Gastrocnemius medialis (tissue), 4 donors: ENCODE measurements at regions not wholly inside any gene's neighbourhood (a gene's known extent, or its start where the extent isn't known, plus 50 kb on each side); places are given as distances from the start of the nearest gene placed in this dataset.

ENCODE experiments used
- ATAC-seq, 2 donors: fragments of 150-250 bp; one replicate each; pipeline ENCODE4 v1.9.1; 2016
- DNase-seq, 2 donors: peaks; one replicate each; pipeline ENCODE4 v3.0.0-alpha.2; 2019
- H3K27ac ChIP-seq, 4 donors: fragments of 200-600 bp; sonication (generic); 1 replicate in 1 of 4; 2 replicates in 3 of 4; pipeline ENCODE4 v1.5.1; 2016 to 2018; ENCODE audit warnings: mild to moderate bottlenecking in 2 of 4, moderate library complexity in 1 of 4
- H3K27me3 ChIP-seq, 3 donors: fragments of 200-600 bp; sonication (generic) in 2 of 3; 1 replicate in 1 of 3; 2 replicates in 2 of 3; pipeline versions ENCODE4 v1.5.1 to v1.6.0; 2016 to 2019; ENCODE audit warnings: mild to moderate bottlenecking in 1 of 3, moderate library complexity in 1 of 3
- H3K36me3 ChIP-seq, 2 donors: fragments of 200-600 bp; sonication (generic) in 1 of 2; one replicate each; pipeline ENCODE4 v1.5.1; 2017 to 2018
- H3K4me1 ChIP-seq, 2 donors: fragments of 200-600 bp; sonication (generic) in 1 of 2; one replicate each; pipeline ENCODE4 v1.5.1; 2016 to 2017; ENCODE audit warnings: mild to moderate bottlenecking in 2 of 2
- H3K4me3 ChIP-seq, 4 donors: fragments of 200-600 bp; sonication (generic) in 3 of 4; 1 replicate in 1 of 4; 2 replicates in 3 of 4; pipeline ENCODE4 v1.5.1; 2016 to 2019; ENCODE audit warnings: mild to moderate bottlenecking in 2 of 4
- H3K9me3 ChIP-seq, 3 donors: fragments of 200-600 bp; sonication (generic) in 2 of 3; 1 replicate in 1 of 3; 2 replicates in 2 of 3; pipeline ENCODE4 v1.5.1; 2016 to 2019
- POLR2A ChIP-seq, 2 donors: fragments of 450-650 bp; IDR thresholded peaks; one replicate each; pipeline ENCODE4 v1.6.1; 2017; ENCODE audit warnings: antibody characterized with exemption in 2 of 2, mild to moderate bottlenecking in 2 of 2, moderate library complexity in 2 of 2
- in situ Hi-C, 4 donors: fragments of 200-750 bp; cut with MboI; loops; one replicate each; pipeline versions ENCODE4 v1.15.0 to v1.8.0; 2017; ENCODE audit warnings: low sequenced_read_pairs in 4 of 4
- intact Hi-C: fragments of 100-400 bp; cut with DNase I; formaldehyde crosslinking; loops from one replicate; pipeline ENCODE4 v1.15.1; 2023; ENCODE audit warnings: low total_unique reads
- TF ChIP-seq, protein P1 (sequence below), 5 experiments: fragments of 450-650 bp in 3 of 5; fragments of 200-600 bp in 2 of 5; sonication (generic) in 2 of 5; IDR thresholded peaks in 4 of 5; conservative IDR thresholded peaks in 1 of 5; 1 replicate in 4 of 5; 2 replicates in 1 of 5; pipeline ENCODE4 v1.5.1; 2016 to 2019; ENCODE audit warnings: antibody characterized with exemption in 5 of 5, mild to moderate bottlenecking in 3 of 5, moderate library complexity in 3 of 5

DNA sequence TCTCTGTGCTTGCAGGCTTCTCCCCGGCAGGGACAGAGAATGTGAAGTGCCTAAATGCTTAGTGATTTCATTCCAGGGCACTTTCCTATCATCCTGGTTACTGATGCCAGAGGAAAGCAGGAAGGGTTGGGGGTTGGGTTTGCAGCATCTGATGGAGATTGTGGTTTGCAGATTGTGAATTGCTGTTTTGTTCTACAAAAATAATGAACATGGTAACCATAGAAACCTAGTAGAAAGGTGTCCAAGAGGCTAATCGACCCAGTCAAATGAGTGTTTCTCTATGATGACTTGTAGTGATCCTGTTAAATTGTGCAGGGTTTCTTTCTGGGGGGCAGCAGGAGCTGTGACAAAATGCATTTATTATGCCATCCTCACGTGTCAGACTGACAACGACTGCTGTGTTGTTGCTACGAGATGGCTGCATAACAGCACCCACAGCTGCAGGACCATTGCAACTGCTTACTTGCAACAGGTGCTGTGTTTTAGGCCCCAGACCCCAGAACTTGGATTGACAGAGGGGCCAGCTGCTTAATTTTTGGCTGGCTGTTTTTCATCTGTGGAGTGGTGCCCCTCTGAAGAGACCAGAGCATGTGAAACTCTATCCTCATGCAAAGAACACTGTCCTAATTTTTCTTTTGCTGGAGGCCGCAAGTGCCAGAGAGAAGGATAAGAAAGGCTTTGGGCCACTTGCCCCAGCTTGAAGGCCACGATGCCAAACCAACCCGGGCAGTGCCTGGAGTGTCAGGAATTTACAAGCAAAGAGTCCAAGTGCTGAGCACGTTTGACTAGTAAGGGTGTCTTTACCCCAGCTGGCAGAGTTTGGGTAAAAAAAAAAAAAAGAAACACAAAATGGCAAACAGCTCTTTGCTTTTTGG, 397.8 kb downstream of the GADD45G start:
- H3K27me3 ChIP-seq = no peaks in the 10 kb centered on the region
- ATAC-seq (peak in 1 of 2 donors; percentile 9), DNase-seq (peak in 1 of 2 donors; percentile 49)
- in situ Hi-C loops = no loop called here
- H3K36me3 ChIP-seq = no peaks in the 10 kb centered on the region
- peaks cover 50% of the 10 kb centered on the region in 2 donors for H3K4me1 ChIP-seq
- H3K27ac ChIP-seq = peak overlapping the region; percentile 45 to 72 (median 68)
- no peak overlapping the region for H3K4me3 ChIP-seq
- H3K9me3 ChIP-seq = no peaks in the 10 kb centered on the region
- TF ChIP-seq POLR2A (IDR thresholded peaks at IDR 0.05) = no peak
- TF ChIP-seq, protein P1, sequence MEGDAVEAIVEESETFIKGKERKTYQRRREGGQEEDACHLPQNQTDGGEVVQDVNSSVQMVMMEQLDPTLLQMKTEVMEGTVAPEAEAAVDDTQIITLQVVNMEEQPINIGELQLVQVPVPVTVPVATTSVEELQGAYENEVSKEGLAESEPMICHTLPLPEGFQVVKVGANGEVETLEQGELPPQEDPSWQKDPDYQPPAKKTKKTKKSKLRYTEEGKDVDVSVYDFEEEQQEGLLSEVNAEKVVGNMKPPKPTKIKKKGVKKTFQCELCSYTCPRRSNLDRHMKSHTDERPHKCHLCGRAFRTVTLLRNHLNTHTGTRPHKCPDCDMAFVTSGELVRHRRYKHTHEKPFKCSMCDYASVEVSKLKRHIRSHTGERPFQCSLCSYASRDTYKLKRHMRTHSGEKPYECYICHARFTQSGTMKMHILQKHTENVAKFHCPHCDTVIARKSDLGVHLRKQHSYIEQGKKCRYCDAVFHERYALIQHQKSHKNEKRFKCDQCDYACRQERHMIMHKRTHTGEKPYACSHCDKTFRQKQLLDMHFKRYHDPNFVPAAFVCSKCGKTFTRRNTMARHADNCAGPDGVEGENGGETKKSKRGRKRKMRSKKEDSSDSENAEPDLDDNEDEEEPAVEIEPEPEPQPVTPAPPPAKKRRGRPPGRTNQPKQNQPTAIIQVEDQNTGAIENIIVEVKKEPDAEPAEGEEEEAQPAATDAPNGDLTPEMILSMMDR (IDR thresholded peaks at IDR 0.05 in 4 of 5, conservative IDR thresholded peaks at IDR 0.05 in 1 of 5) = no peak
- intact Hi-C loops = loop anchor here (5.0 to 10.0 kb wide), 2 partner anchors 60 to 128 kb away; no protein-coding TSS in a partner anchor

DNA sequence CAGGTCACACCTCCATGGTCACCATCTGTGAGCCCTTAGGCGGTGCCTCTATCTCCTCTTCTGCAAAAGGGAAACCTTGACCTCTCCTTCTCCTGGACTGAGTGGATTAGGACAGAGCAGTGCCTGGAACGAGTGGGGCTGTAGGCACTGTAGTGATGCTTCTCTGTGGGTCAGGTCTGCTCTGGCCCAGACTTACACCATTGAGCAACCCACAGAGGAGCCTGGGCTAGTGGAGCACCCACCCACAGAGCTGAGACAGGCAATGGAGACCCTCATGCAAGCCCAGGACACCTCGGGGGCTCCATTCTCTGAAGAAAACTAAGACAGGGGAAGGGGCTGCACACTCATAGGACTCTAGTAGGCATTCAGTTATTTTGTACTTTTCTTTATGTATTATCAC, 400.6 kb downstream of the GADD45G start:
- Histone ChIP-seq H3K4me1 (peaks cover 39 to 42% of the 10 kb centered on the region in 2 donors), H3K4me3 (no peak overlapping the region), H3K27me3 (no peaks in the 10 kb centered on the region), H3K9me3 (no peaks in the 10 kb centered on the region), H3K27ac (no peak overlapping the region), H3K36me3 (no peaks in the 10 kb centered on the region)
- ATAC-seq = no peak
- intact Hi-C loops = loop anchor here (10.0 kb wide), 1 partner anchor 131 kb away; no protein-coding TSS in a partner anchor
- no peak for DNase-seq
- in situ Hi-C loops = no loop called here
- TF ChIP-seq, protein P1 (IDR thresholded peaks at IDR 0.05 in 4 of 5, conservative IDR thresholded peaks at IDR 0.05 in 1 of 5) = no peak
- TF ChIP-seq POLR2A (IDR thresholded peaks at IDR 0.05) = no peak

DNA sequence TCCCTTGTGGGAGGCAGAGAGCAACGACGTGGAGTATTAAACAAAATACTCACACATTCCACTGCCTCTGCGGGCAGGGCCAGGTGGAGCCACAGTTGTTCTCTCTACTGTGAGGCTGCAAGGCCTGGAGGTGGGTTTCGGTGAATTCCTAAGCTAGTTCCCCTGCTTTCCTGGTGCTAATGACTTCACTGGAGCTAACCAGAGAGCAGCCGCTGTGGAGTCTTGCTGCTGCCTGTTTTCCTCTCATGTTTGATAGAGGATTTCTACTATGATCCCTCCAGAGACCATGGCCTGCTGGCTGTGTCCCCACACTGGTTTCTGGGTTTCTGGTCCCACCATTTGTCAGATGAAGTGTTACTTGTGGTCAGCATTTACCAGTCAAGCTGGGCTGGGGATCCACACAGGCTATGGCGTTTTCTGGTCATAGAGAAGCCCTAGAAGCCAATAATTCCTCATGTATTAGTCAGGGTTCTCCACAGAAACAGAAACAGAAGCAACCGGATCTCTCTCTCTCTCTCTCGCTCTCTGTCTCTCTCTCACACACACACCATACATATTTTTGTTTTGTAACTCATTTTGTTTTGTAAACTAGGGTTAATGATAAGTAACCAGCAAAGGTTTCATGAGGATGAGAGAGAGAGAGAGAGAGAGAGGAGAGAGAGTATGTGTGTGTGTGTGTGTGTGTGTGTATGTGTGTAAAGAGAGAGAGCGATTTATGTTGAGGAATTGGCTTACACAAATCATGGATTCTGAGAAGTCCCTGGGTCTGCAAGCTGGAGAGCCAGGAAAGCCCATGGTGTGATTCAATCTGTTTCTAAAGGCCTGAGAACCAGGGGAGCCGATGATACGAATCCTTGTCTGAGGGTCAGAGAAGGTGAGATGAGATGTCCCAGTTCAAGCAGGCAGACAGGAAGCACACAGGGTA, 403.0 kb downstream of the GADD45G start:
- Histone ChIP-seq H3K4me1 (peaks cover 17 to 22% of the 10 kb centered on the region in 2 donors), H3K36me3 (no peaks in the 10 kb centered on the region), H3K4me3 (no peak overlapping the region), H3K9me3 (no peaks in the 10 kb centered on the region), H3K27ac (peak overlapping the region in 3 of 4 donors; percentile 23 to 41 (median 40)), H3K27me3 (no peaks in the 10 kb centered on the region)
- TF ChIP-seq POLR2A (IDR thresholded peaks at IDR 0.05) = no peak
- TF ChIP-seq, protein P1 (IDR thresholded peaks at IDR 0.05 in 4 of 5, conservative IDR thresholded peaks at IDR 0.05 in 1 of 5) = no peak
- intact Hi-C loops = loop anchor here (10.0 kb wide), 1 partner anchor 133 kb away; no protein-coding TSS in a partner anchor
- in situ Hi-C loops = no loop called here
- DNase-seq (no peak), ATAC-seq (peak; percentile 66)

DNA sequence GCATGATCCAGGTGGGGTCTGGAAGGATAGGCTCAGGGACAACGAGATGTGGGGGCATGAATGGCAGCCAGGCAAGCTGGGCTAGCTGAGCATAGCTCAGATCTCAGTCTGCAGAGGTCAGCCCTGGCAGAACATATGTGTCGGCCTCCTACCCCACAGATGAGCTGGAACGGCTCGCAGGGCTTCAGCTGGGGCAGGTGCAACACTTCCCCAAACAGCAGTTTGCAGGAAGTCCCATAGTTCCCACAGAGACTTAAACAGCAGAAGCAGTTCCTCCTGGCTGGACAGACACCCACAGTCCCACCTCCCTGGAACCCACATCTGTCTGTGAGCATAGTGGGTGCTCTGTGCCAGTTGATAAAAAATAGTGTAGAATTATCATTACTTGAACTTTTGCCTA, 404.6 kb downstream of the GADD45G start:
- no peak for DNase-seq

More for the DNA sequence above, 404.6 kb downstream of the GADD45G start:
- intact Hi-C loops = loop anchor here (10.0 kb wide), 1 partner anchor 135 kb away; no protein-coding TSS in a partner anchor
- Histone ChIP-seq H3K27ac (no peak overlapping the region), H3K36me3 (no peaks in the 10 kb centered on the region), H3K4me3 (no peak overlapping the region), H3K9me3 (no peaks in the 10 kb centered on the region), H3K4me1 (peaks cover 5 to 12% of the 10 kb centered on the region in 2 donors), H3K27me3 (no peaks in the 10 kb centered on the region)
- in situ Hi-C loops = no loop called here
- no peak for ATAC-seq
- no peak for TF ChIP-seq POLR2A (IDR thresholded peaks at IDR 0.05)
- TF ChIP-seq, protein P1 (IDR thresholded peaks at IDR 0.05 in 4 of 5, conservative IDR thresholded peaks at IDR 0.05 in 1 of 5) = no peak
